K562 (cell line): ENCODE measurements at regions not wholly inside any gene's neighbourhood (a gene's known extent, or its start where the extent isn't known, plus 50 kb on each side); places are given as distances from the start of the nearest gene placed in this dataset.

Experiments used
- ATAC-seq: fragments of 200-7000 bp; cut with Tn5 transposase; 3 replicates; pipeline ENCODE4 v1.9.1; 2020; ENCODE audit warnings: moderate library complexity
- BruUV-seq: library from RNA; stranded (reverse); fragments of 400-500 nt; replicated peaks from 2 replicates; lab custom pipeline; 2021; lab: Mats Ljungman, UMichigan
- CTCF ChIA-PET: fragments of 300-600 bp; formaldehyde crosslinking; extraction: SDS; loops from one replicate; lab custom pipeline; 2021; ENCODE audit warnings: low intra/inter-chr PET ratio; lab: Yijun Ruan, JAX
- POLR2A ChIA-PET: fragments of 300-600, 350-650 bp; sonication (Branson Sonifier 250); formaldehyde crosslinking; extraction: SDS; loops from one replicate; lab custom pipeline; 2021; ENCODE audit warnings: antibody characterized with exemption, inconsistent platforms; lab: Yijun Ruan, JAX
- DNase-seq, 4 experiments: peaks; one replicate each; pipeline versions ENCODE4 v3.0.0 to v3.0.0-alpha.2; 2011 to 2018; ENCODE audit warnings: low spot score in 3 of 4, mixed read lengths in 3 of 4; ENCODE audit errors: extremely low read depth in 1 of 4
- FAIRE-seq: peaks from 2 replicates; lab custom pipeline; 2011; peaks lifted over from hg19 to GRCh38; lab: Jason Lieb, UNC
- H2AFZ ChIP-seq: 2 replicates; pipeline ENCODE4 v1.6.0; 2011; ENCODE audit warnings: low read depth, low read length, control low read depth, inconsistent platforms
- H3K27ac ChIP-seq: fragments of 200-600 bp; 3 replicates; pipeline ENCODE4 v1.8.0; 2011; ENCODE audit warnings: low read depth, mild to moderate bottlenecking, control low read depth, inconsistent platforms, low read length, moderate library complexity, mixed read lengths; ENCODE audit errors: extremely low read depth
- H3K27me3 ChIP-seq, 2 experiments: fragments of 300-600 bp in 1 of 2; 2 replicates in 1 of 2; 3 replicates in 1 of 2; pipeline versions ENCODE4 v1.6.0 to v1.8.0; 2011; ENCODE audit warnings: inconsistent platforms in 2 of 2, low read length in 2 of 2, mild to moderate bottlenecking in 1 of 2, mixed read lengths in 1 of 2, moderate library complexity in 1 of 2; ENCODE audit not compliant: control insufficient read depth in 2 of 2, insufficient read depth in 2 of 2
- H3K36me3 ChIP-seq: fragments of 300-600 bp; 3 replicates; pipeline ENCODE4 v1.8.0; 2011; ENCODE audit warnings: mild to moderate bottlenecking, low read length, inconsistent platforms; ENCODE audit not compliant: control insufficient read depth, insufficient read depth
- H3K4me1 ChIP-seq, 2 experiments: fragments of 200-600 bp in 1 of 2; replicated peaks in 1 of 2; 2 replicates in 1 of 2; 3 replicates in 1 of 2; pipeline versions ENCODE4 v1.5.1 to v1.8.0; 2011; ENCODE audit warnings: inconsistent platforms in 2 of 2, low read length in 2 of 2, mild to moderate bottlenecking in 1 of 2, mixed read lengths in 1 of 2, moderate library complexity in 1 of 2; ENCODE audit not compliant: control insufficient read depth in 2 of 2, insufficient read depth in 2 of 2
- H3K4me2 ChIP-seq: 2 replicates; pipeline ENCODE4 v1.6.1; 2011; ENCODE audit warnings: low read length, control low read depth, inconsistent platforms, mixed read lengths; ENCODE audit not compliant: insufficient read depth
- H3K4me3 ChIP-seq: fragments of 200-600 bp; sonication (generic), shearing (Covaris generic); 2 replicates; pipeline ENCODE4 v1.5.1; 2016; ENCODE audit warnings: control low read depth, inconsistent platforms
- H3K79me2 ChIP-seq: fragments of 200-600 bp; 3 replicates; pipeline ENCODE4 v1.8.0; 2011; ENCODE audit warnings: low read length, inconsistent platforms; ENCODE audit not compliant: control insufficient read depth, insufficient read depth
- H3K9ac ChIP-seq, 2 experiments: 2 replicates each; pipeline versions ENCODE4 v1.6.0 to v1.6.1; 2011; ENCODE audit warnings: low read depth in 2 of 2, low read length in 2 of 2, control low read depth in 1 of 2, inconsistent platforms in 1 of 2, mild to moderate bottlenecking in 1 of 2, mixed read lengths in 1 of 2; ENCODE audit not compliant: insufficient read depth in 1 of 2
- H3K9me1 ChIP-seq: one replicate; pipeline ENCODE4 v1.6.0; 2011; ENCODE audit warnings: inconsistent platforms, mild to moderate bottlenecking, low read length, moderate library complexity; ENCODE audit not compliant: control insufficient read depth, insufficient read depth
- H3K9me3 ChIP-seq: replicated peaks from 2 replicates; pipeline ENCODE4 v1.5.1; 2011; ENCODE audit warnings: low read depth, low read length, inconsistent platforms; ENCODE audit not compliant: control insufficient read depth, insufficient read depth
- H4K20me1 ChIP-seq: replicated peaks from 2 replicates; pipeline ENCODE4 v1.6.1; 2011; ENCODE audit warnings: low read length, inconsistent platforms, mixed read lengths; ENCODE audit not compliant: control insufficient read depth, insufficient read depth
- ATF6 ChIP-seq: sonication (generic); formaldehyde crosslinking; IDR thresholded peaks from 2 replicates; pipeline ENCODE4 v1.4.0; 2020; ENCODE audit warnings: mild to moderate bottlenecking, missing genetic modification reagents
- CREB1 ChIP-seq, 2 experiments: sonication (generic) in 1 of 2; formaldehyde crosslinking in 1 of 2; IDR thresholded peaks; 2 replicates each; pipeline versions ENCODE4 v1.6.1 to v1.8.0; 2012 to 2022; ENCODE audit warnings: inconsistent platforms in 1 of 2, mild to moderate bottlenecking in 1 of 2, missing genetic modification reagents in 1 of 2, moderate library complexity in 1 of 2
- EHMT2 ChIP-seq: fragments of 450-650 bp; IDR thresholded peaks from 2 replicates; pipeline ENCODE4 v1.6.1; 2018; ENCODE audit warnings: antibody characterized with exemption
- FOXM1 ChIP-seq, 2 experiments: fragments of 450-650 bp in 1 of 2; sonication (generic) in 1 of 2; formaldehyde crosslinking in 1 of 2; IDR thresholded peaks; 2 replicates each; pipeline versions ENCODE4 v1.6.1 to v1.9.0; 2017 to 2022; ENCODE audit warnings: low read depth in 2 of 2, mild to moderate bottlenecking in 2 of 2, missing genetic modification reagents in 1 of 2, moderate library complexity in 1 of 2
- FUS ChIP-seq: fragments of 200-400 bp; formaldehyde crosslinking; optimal IDR thresholded peaks from 2 replicates; pipeline ENCODE3; 2017; ENCODE audit warnings: low read depth, low read length
- PTRF ChIP-seq: fragments of 450-650 bp; IDR thresholded peaks from 2 replicates; pipeline ENCODE4 v1.6.1; 2016; ENCODE audit warnings: mild to moderate bottlenecking, missing genetic modification characterization, missing compliant biosample characterization
- SREBF2 ChIP-seq: sonication (generic); formaldehyde crosslinking; IDR thresholded peaks from 2 replicates; pipeline ENCODE4 v1.4.0; 2020; ENCODE audit warnings: mild to moderate bottlenecking, missing genetic modification reagents
- STAT5A ChIP-seq: IDR thresholded peaks from 2 replicates; pipeline ENCODE4 v1.6.1; 2012; ENCODE audit warnings: low read length, inconsistent platforms, borderline replicate concordance
- ZNF717 ChIP-seq: fragments of 250-450 bp; sonication (Bioruptor Pico); IDR thresholded peaks from 2 replicates; pipeline ENCODE4 v1.5.0; 2021
- WGBS: fragments of 100-300 bp; shearing (Covaris generic); methylation state at CpG from one replicate; pipeline ENCODE4 v1.1.6; 2016; ENCODE audit warnings: low coverage, mixed read lengths; ENCODE audit not compliant: insufficient coverage; ENCODE audit errors: missing lambda C conversion rate; 5-methylcytosine and 5-hydroxymethylcytosine counted together
- in situ Hi-C: fragments of 300-500 bp; cut with MboI; formaldehyde crosslinking; loops from 4 replicates; pipeline ENCODE4 v1.15.0; 2018; ENCODE audit warnings: inconsistent platforms, mixed read lengths
- intact Hi-C: fragments of 100-400 bp; cut with micrococcal nuclease; formaldehyde crosslinking; loops from 2 replicates; pipeline ENCODE4 v1.14.2; 2022
- TF ChIP-seq, protein P1 (sequence below), 2 experiments: IDR thresholded peaks in 1 of 2; conservative IDR thresholded peaks in 1 of 2; 2 replicates each; pipeline ENCODE4 v1.6.1; 2016; ENCODE audit warnings: low read depth in 2 of 2, mild to moderate bottlenecking in 1 of 2, missing compliant biosample characterization in 1 of 2, missing genetic modification characterization in 1 of 2, moderate library complexity in 1 of 2
- TF ChIP-seq, protein P2 (sequence below): fragments of 250-450 bp; sonication (Bioruptor Pico); IDR thresholded peaks from 2 replicates; pipeline ENCODE4 v1.5.0; 2020; ENCODE audit warnings: mild to moderate bottlenecking, borderline replicate concordance

- TF ChIP-seq PTRF (tag): 0 out of 2 replicates have a peak, but pooled peaks have one; percentile 4
- TF ChIP-seq, all 486 proteins: peak for 9; not testable (repeated sequence) for 477
Measured at GRCh38 chr6:28836703-28837102, 87.1 kb downstream of the TRIM27 start (continued).

GRCh38 chr6:28838289-28838633, 85.5 kb downstream of the TRIM27 start:
- ATAC-seq: peak; percentile 73
- Histone ChIP-seq H3K9me1 (no peaks in the 10 kb centered on the region), H3K36me3 (peaks cover 3% of the 10 kb centered on the region; the same call in 1 of the 3 replicates), H3K27ac (peak overlapping the region; percentile 86), H3K4me1 (peaks cover 0 to 8% of the 10 kb centered on the region in 2 experiments; a peak in 2 of 5 replicates), H3K4me3 (peak overlapping the region; percentile 74), H3K4me2 (peak overlapping the region; percentile 99), H3K9ac (peak overlapping the region; percentile 90 to 94; a peak in 3 of 4 replicates), H2AFZ (peak overlapping the region; percentile 100), H3K9me3 (no peaks in the 10 kb centered on the region), H3K79me2 (no peaks in the 10 kb centered on the region), H4K20me1 (no peaks in the 10 kb centered on the region), H3K27me3 (no peaks in the 10 kb centered on the region)
- in situ Hi-C loops (loop anchor here (5.0 to 25.0 kb wide), 3 partner anchors 179 to 749 kb away; partner anchors contain the start of gene OR2H2), intact Hi-C loops (loop anchor here (1.0 to 5.0 kb wide), 6 partner anchors 25 to 749 kb away; partner anchors contain the start of gene OR2H2)
- ChIA-PET CTCF (interaction anchor here (0.8 to 4.6 kb wide), 7 partner anchors 25 to 751 kb away, joined by 3 to 53 read pairs (median 8); no protein-coding TSS in a partner anchor), POLR2A (interaction anchor here (0.7 to 2.3 kb wide), 30 partner anchors 11 to 761 kb away, joined by 3 to 15 read pairs (median 4); no protein-coding TSS in a partner anchor)
- peak; percentile 37 for FAIRE-seq
- 2% methylated on average over 11 of the region's 11 CpGs for WGBS
- BruUV-seq: no TSS peak
- peak in 3 of 4 experiments; percentile 55 to 83 (median 56) for DNase-seq
- peak; percentile 62; the same call in 1 of the 2 replicates for TF ChIP-seq EHMT2
- TF ChIP-seq CREB1 (IDR thresholded peaks at IDR 0.05): peak; percentile 59; the same call in 1 of the 2 replicates
- no peak for TF ChIP-seq CREB1 (CRISPR knock-in tag; IDR thresholded peaks at IDR 0.05)
- TF ChIP-seq ZNF717 (CRISPR knock-in tag): no peak
- TF ChIP-seq STAT5A: peak; percentile 38; the same call in 1 of the 2 replicates
- TF ChIP-seq FUS: no peak
- TF ChIP-seq, protein P1, sequence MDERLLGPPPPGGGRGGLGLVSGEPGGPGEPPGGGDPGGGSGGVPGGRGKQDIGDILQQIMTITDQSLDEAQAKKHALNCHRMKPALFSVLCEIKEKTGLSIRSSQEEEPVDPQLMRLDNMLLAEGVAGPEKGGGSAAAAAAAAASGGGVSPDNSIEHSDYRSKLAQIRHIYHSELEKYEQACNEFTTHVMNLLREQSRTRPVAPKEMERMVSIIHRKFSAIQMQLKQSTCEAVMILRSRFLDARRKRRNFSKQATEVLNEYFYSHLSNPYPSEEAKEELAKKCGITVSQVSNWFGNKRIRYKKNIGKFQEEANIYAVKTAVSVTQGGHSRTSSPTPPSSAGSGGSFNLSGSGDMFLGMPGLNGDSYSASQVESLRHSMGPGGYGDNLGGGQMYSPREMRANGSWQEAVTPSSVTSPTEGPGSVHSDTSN (CRISPR knock-in tag; IDR thresholded peaks at IDR 0.05; ENCODE audit: low read depth): no peak
- TF ChIP-seq, protein P1 (tag; conservative IDR thresholded peaks at IDR 0.05; ENCODE audit: low read depth): 0 out of 2 replicates have a peak, but pooled peaks have one; percentile 14
- TF ChIP-seq, protein P2, sequence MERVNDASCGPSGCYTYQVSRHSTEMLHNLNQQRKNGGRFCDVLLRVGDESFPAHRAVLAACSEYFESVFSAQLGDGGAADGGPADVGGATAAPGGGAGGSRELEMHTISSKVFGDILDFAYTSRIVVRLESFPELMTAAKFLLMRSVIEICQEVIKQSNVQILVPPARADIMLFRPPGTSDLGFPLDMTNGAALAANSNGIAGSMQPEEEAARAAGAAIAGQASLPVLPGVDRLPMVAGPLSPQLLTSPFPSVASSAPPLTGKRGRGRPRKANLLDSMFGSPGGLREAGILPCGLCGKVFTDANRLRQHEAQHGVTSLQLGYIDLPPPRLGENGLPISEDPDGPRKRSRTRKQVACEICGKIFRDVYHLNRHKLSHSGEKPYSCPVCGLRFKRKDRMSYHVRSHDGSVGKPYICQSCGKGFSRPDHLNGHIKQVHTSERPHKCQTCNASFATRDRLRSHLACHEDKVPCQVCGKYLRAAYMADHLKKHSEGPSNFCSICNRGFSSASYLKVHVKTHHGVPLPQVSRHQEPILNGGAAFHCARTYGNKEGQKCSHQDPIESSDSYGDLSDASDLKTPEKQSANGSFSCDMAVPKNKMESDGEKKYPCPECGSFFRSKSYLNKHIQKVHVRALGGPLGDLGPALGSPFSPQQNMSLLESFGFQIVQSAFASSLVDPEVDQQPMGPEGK: no peak
- TF ChIP-seq ATF6: no peak
- no peak for TF ChIP-seq SREBF2
- TF ChIP-seq FOXM1 (IDR thresholded peaks at IDR 0.05; ENCODE audit: low read depth): no peak; the same call in 1 of the 2 replicates
- TF ChIP-seq FOXM1 (CRISPR knock-in tag; IDR thresholded peaks at IDR 0.05; ENCODE audit: low read depth): no peak
